GM19238 (cell line): ENCODE measurements at regions not wholly inside any gene's neighbourhood (a gene's known extent, or its start where the extent isn't known, plus 50 kb on each side); places are given as distances from the start of the nearest gene placed in this dataset.

Experiments used
- DNase-seq: peaks from one replicate; pipeline ENCODE4 v3.0.0; 2011; ENCODE audit warnings: low spot score; ENCODE audit not compliant: insufficient read length

DNA sequence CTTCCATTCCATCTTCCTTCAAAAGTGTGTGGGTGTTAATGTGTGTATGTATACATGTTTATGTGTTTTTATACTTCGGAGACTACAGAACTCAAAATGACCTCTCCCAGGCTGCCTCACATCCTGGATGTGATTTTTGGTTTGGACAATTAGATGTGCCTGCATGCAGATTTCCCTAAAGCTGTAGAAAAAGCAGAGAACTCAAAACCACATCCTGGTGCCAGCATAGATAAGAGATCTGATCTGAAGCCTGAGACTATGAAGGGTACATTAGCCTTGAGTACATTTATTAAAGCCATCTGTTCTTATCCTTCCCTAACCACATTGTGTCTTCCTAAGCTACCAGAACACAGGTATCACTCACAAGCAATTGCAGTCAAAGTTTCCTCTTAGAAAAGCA lies 319.4 kb upstream of the RASGRP1 start:
- no peak for DNase-seq

DNA sequence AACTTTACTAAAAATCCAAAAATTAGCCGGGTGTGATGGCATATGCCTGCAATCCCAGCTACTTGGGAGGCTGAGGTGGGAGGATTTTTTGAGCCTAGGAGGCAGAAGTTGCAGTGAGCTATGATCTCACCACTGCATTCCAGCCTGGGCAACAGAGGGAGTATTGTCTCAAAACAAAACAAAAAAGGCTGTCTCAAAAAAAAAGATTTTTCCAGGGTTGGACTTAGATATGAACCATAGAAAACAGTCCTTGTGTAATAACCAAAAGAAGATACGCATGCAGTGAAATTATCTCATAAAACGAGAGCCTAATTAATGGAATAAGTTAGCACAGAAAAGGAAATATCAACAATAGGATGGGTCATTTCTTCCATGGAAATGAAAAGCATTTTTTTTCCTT lies 320.4 kb upstream of the RASGRP1 start:
- DNase-seq, result no peak

DNA sequence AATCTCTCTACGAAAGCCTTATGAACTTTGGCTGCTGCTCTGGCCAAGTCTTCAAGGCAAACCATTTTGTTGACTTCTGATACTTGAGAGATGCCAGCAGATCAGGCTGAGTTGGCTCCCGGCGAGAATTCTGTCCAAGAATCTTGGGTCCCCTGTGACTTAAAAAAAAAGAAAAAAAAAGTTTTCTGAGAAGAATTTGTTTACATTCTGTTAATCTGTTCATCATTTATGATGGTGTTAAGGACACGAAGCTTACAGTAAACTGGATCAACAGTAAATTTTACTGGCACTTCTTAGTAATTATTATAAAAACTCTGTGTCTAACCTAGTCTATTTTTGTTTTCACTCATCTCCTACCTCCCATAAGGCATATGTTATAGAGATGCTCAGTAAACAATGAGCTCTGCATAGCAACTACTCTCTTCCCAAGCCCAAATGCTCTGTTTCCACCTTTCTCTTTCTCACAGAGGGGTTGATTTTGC lies 320.9 kb upstream of the RASGRP1 start:
- DNase-seq, result no peak

DNA sequence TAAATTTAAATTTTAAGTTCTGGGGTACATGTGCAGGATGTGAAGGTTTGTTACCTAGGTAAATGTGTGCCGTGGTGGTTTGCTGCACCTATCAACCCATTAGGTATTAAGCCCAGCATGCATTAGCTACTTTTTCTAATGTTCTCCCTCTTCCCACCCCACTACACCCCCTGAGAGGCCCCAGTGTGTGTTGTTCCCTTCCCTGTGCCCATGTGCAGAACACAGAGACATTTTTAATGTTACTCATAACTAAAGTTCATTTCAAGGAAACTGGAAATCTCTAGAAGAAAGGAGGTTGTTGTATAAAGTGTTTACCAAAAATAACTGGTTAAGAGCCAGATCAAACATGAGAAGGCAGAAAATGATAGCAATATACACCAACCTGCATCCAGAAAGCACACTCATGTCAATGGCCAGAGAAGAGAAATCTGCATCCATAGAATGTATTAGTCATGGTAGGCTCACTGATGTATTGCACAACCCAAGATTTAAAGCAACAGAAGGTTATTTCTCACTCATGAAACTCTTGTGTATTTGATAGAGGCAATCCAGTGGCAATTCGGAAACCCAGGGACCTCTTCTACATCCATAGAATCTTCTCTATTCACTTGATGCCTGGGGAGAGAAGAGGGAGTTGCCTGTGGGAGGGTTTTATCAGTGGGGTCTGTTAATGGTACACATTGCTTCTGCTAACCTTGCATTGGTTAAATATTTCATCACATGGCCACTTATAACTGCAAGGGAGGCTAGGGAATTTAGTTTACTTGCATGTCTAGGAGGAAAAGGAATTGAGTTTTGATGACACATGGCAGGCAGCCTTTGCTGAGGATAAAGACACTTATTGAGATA lies 321.9 kb upstream of the RASGRP1 start:
- no peak for DNase-seq

DNA sequence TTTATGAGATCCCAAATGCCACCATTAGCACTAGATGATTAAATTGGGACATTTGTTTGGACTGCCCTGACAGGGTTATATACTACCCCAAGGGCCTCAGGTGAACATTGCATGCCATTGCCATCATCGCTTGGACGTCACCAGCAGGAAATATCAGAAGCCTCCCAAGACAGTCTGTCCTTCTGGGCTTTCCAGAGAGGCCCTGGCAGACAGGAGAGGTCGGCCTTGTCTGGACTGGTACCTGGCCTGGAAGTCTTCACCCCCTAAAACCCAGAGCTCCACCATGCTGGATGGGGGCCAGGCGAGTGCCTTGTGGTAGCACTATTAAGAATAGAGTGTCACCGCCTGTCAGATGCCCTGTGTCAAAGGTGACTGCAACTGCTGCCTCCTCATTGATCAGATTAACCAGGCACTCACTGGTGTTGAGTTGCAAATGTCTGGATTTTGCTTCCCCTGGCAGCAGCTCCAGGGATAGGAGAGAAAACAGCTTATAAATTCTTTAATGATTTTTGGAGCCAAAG lies 324.1 kb upstream of the RASGRP1 start:
- DNase-seq, result no peak

DNA sequence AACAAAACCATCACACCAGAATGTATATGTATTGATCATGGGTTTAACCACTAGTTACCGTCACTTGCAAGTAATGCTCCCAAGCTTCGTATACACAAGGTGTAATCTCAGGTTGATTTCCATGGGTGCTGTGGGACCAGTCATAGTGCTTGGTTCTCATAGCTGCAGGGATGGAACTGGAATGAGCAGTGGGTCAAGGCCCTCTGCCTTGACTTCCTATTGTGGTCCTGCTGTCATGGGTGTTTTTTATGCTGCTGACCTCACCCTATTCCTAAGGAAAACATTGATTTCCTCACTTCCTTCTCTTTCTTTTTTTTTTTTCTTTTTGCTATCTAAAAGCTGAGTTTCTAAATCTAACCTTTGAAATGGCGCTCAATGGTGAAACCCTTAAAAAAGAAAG lies 325.6 kb upstream of the RASGRP1 start:
- DNase-seq, result no peak

DNA sequence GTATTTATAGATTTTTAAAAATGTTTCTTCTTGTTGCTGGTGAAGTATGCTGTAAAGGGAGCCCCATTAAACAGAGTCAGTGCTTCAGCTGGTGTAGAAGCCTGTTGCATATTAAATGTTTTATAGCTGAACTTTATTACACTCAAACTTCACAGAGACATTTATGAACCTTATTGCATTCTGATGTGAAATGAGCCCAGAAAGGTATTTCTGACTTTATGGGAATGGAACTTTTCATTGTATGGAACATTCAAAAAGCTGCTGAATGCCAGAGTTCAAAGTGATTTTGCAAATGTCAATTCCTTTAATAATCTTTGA lies 329.3 kb upstream of the RASGRP1 start:
- no peak for DNase-seq

DNA sequence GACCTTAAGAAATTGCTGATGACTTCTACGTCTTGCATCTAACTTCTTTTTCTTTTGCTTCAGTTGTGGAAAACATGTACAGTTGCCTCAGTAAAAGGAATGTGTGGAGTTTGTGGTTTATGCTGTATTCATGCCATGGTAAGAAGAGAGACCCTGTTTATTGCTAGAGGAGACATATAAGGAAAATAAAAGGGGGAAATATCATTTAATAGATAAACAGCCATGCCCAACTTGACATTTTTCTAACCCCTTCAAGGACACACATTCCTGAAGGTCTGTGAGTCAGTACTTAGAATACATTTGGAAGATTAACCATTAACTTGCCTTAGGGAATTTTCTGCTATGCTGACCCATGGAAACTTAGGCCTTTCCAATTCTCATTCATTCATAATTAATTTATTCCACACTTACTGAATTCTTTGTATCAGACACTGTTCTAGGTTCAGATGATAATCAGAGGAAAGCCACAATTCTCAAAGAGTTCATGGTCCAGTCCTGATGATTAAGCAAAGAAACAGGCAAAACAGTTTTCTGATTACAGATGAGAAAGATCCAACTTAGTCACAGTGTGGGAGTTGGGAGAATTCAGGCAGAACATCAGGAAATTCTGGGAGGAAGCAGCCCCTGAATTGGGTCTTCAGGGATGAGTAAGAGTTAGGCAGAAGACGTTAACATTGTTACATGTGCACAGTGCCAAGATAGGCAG lies 329.8 kb upstream of the RASGRP1 start:
- DNase-seq, result no peak

DNA sequence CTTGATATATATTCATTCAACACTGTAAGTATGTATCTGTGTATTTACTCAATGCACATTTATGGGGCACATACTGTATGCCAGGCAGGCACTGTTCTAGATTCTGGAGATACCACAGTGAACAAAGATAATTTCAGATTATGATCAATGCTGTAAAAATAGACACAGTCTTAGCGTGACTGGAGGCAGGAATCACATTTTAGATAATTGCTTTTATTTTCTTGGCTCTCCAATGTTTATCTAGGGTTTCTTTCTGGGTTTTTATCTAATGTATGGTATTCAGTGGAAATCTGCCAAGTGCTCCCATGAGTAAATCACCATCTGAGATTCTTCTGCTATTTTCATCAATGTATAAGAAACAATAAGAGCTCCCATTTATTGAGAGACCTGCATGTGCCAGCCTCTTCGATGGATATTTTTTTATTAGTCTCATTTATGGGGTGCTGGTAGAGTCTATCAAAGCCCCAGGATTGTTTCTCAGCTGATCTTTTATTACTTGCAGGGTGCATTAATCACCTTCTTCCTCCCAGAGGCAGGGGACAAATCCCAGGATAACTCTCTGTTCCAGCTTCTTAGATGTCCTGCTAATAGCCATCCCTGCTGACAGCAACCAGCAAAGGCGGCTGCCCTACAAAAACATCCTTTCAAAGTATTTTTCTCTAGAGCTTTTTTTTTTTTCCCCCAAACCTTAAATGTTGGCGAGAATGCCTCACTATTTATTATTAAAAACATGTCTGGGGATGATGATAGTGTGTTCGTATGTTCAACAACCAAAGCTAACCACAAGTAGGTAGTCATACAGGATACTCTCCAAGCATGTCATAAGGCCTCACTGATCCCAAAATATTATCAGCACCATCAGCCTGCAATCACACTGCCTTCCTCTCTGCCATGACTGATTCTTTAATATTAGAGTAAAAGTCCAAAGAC lies 331.0 kb upstream of the RASGRP1 start:
- DNase-seq, result no peak

DNA sequence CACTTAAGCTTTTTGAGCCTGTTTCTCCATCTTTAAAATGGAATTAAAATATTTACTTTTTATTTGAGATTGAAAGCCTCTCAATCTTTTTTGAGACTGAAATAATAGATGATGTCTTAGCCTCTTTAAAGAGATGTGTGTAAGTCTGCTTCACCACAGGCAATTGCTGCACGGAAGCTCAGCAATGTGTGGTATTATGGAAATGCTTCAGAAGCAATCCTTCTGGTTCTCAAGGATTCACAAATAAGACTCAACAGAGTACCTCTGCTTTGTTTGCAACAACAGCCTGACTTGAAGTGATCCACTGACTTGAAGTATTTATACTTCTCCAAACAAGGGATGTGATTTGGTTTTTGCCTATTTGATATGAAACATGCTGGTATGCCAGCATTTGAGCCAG lies 332.0 kb upstream of the RASGRP1 start:
- no peak for DNase-seq

DNA sequence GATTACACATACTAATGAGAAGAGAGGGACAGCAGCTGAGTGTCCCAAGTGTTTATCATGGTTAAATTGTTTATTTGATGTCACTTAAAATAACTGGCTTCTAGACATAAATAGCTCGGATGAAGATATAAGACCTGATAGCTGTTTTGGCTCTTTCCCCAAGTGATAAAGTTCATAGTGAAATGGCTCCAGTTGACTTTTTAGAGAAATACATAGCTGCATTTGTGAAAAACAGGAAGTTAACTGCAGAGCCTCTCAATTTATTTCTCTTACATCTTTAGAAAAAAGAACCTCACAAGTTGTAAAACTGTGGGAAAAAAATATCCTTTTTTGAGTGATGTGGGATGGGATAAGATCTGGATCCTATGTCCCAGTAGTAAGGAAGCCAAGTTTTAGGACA lies 332.9 kb upstream of the RASGRP1 start:
- DNase-seq, result no peak

DNA sequence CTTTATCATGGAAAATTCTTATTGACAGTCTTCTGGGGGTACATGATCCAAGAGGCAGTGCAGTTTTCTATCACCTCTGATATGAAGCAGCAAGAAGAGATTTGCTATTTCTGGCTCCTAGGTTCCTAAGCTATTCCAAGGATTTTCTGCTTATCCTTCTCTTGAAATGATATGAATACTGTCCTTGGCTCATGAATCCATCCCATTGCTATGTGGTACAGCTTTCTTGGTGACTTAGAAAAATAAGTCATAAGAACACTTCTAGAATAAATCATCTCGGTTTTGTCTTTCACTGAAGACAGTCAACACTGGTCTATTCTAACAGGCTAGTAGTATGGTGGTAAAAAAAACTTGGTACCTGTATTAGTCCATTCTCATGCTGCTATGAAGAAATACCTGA lies 333.6 kb upstream of the RASGRP1 start:
- DNase-seq, result no peak

DNA sequence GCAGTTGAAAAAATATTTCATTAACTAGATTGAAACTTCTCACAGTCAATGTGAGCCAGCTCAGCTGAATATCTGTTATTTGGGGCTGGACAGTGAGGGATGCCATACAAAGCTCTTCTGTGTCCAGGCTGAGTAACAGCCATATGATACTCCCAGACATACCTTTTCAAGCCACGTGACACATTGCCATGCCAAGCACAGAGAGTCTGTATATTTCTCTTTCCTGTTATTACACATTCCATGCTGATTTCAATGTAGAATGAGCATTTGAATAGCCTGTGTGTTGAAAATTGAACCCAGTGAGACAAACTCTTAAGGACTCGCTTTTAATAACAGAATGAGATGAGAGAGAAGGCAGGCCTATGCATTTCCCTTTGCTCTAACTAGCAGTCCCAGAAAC lies 334.7 kb upstream of the RASGRP1 start:
- DNase-seq, result no peak

DNA sequence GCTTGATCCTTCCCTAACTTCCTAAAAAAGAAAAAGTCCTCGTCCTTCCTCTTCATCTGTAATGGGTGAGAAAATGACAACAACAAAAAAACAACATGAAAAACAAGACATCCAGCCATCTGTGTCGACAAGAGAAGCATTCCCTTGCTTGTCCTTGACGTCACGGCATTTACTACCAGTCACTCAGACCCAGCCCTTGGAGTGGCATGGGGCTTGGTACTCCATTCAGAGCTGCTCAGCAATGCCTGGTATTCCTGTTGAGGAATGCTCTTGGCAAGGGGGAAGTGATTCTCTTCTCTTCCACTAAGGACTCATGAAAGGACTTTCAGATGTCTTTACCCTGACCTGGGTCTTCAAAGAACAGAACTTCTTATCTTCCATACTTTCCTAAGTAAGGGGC lies 339.7 kb upstream of the RASGRP1 start:
- DNase-seq, result no peak

DNA sequence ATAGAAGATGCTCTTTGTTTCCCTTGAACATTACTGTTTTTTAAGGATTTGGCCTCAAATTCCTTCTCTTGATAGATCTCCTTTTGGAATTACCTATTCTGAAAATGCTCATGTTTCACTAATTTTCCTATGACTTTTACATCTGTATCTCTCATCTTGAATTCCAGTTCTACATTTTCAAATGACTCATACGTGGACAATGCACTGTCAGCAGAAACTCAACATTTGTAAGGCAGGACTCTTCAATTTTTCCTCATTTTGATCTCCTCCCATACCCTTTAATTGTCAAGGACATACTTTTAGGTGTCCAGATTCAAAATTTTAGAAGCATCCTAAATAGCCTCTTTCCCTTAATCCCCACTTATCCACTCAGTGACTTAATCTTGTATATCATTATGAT lies 341.0 kb upstream of the RASGRP1 start:
- no peak for DNase-seq

DNA sequence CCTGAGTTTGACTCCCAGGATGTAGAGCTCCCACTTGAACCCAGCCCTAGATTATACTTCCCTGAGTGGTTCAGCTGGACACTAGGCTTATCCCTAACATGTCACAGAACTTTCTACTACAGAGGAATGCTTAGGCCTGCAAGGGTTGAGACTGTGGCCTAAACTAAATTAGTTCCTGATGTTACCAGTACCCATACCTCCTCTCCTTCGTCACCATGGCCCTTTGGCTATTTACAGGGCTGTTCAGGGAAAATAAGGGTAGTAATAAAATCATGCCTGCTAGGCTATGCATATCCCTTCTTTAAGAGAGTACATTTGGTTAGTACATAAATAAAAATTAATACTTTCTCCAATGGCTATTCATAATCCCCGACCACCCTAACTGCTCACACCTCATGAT lies 356.4 kb upstream of the RASGRP1 start:
- DNase-seq, result no peak

DNA sequence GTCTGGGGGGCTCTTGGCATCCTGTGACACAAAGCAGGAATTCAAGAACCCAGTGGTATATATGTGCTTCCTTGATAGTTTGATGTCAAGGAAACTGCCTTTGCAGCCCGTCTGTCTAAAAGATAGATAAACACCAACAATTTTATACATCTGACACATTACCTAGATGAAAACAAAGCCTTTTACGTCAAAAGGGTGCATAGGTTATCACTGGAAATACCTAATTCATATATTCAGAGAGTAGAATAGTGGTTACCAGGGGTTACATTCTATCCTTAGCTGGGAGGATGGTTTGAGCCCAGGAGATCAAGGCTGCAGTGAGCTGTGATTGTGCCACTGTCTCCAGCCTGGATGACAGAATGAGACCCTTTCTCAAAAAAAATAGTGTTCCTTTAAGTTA lies 356.9 kb upstream of the RASGRP1 start:
- DNase-seq, result no peak

DNA sequence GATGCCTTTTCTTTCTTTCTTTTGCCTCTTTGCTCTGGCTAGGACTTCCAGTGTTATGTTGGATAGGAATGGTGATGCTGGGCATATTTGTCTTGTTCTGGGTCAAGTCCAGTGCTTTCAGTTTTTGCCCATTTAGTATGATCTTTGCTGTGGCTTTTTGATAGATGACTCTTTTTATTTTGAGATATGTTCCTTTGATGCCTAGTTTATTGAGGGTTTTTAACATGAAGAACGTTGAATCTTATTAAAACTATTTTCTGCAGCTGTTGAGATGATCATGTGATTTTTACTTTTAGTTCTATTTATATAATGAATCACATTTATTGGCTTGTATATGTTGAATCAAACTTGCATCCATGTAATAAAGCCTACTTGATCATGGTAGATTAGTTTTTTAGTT lies 363.8 kb upstream of the RASGRP1 start:
- DNase-seq, result no peak

DNA sequence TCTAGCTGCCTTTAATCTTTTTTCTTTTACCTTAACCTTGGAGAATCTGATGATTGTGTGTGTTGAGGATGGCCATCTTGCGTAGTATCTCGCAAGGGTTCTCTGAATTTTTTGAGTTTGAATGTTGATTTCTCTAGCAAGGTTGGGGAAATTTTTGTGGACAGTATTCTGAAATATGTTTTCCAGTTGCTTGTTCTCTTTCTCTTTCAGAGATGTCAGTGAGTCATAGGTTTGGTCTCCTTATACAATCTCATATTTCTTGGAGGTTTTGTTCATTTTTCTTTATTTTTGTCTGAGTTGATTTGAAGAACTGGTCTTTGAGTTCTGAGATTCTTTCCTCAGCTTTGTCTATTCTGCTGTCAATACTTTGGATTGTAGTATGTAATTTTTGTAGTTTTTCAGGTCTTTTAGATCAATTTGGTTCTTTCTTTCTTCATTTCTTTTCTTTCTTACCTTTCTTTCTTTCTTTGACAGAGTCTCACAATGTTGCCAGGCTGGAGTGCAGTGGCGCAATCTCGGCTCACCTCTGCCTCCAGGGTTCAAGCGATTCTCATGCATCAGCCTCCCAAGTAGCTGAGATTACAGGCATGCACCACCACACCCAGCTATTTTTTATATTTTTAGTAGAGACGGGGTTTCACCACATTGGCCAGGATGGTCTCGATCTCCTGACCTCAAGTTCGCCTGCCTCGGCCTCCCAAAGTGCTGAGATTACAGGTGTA lies 366.4 kb upstream of the RASGRP1 start:
- DNase-seq, result no peak

DNA sequence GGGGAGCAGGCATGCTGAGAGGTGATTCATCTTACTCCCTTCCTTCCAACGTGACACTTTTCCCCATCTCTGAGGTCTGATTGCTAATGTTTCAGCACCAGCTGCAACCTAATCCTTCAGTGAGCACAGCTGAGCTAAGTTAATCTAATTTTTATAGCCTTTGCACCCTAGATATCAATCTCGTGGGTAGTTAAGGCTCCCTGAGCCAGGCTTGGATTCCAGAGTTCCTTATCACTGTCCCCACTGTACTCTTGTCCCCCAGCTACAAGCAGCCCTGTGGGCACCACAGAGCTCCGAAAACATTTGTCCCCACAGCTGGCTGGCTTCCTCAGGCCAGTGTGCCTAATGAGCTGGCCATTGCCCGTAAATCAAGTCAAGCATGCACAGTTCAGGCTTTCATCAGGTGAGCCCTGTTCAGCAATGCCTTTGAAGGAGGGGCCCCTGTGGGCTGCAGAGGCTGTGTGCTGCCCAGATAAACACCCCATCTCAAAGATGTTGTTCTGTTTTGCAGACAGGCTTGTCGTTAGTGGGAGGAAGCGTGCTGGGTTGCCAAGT lies 376.9 kb upstream of the RASGRP1 start:
- DNase-seq, result no peak

DNA sequence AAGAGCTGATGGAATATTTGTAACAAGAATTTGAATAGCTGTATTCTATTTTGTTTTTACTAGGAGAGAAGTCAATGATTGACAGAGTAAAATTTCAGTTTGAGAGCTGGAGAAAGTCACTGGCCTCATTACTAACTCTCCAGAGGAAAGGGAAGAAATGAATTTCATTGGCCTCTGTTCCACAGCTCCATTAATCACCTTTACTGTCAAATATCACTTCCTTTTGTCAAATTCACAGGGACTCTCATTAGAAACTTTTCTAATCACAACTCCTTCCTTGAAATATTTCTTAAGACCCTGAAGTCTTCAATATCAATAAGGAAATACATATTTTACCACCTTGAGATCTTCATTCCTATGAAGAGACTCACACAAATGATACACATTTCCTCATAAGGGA lies 379.9 kb upstream of the RASGRP1 start:
- DNase-seq, result no peak
